Posterior vena cava (tissue), 2 donors: ENCODE measurements at regions not wholly inside any gene's neighbourhood (a gene's known extent, or its start where the extent isn't known, plus 50 kb on each side); places are given as distances from the start of the nearest gene placed in this dataset.

ENCODE experiments used
- DNase-seq: peaks from one replicate; pipeline ENCODE4 v3.0.0-alpha.2; 2020; ENCODE audit warnings: low spot score
- intact Hi-C, 2 donors: fragments of 100-400 bp; cut with DNase I; formaldehyde crosslinking; loops; one replicate each; pipeline versions ENCODE4 v1.14.1 to v1.14.2; 2022 to 2023
- donor health status: DM: yes; HTN: yes; CAD: no.
- donor health status: DM: yes; HTN: yes; CAD: no.

- DNase-seq: no peak
- intact Hi-C loops: no loop called here
These were observed 193.7 kb upstream of the MEX3C start for GRCh38 chr18:51391215-51391614.

GRCh38 chr18:51391731-51392130 lies 194.2 kb upstream of the MEX3C start:
- intact Hi-C loops: no loop called here
- no peak for DNase-seq

- intact Hi-C loops: no loop called here
These were observed 200.0 kb upstream of the MEX3C start for GRCh38 chr18:51397347-51397962.

GRCh38 chr18:51398104-51398503 lies 200.6 kb upstream of the MEX3C start:
- no peak for DNase-seq
- intact Hi-C loops: no loop called here

More at GRCh38 chr18:51397347-51397962, 200.0 kb upstream of the MEX3C start:
- DNase-seq: no peak

GRCh38 chr18:51399491-51400122 lies 202.1 kb upstream of the MEX3C start:
- intact Hi-C loops: no loop called here
- no peak for DNase-seq

GRCh38 chr18:51400721-51401120 lies 203.2 kb upstream of the MEX3C start:
- intact Hi-C loops: no loop called here
- DNase-seq: no peak

GRCh38 chr18:51401912-51402311 lies 204.4 kb upstream of the MEX3C start:
- intact Hi-C loops: no loop called here

GRCh38 chr18:51404620-51405019 lies 207.1 kb upstream of the MEX3C start:
- intact Hi-C loops: no loop called here
- DNase-seq: no peak

More at GRCh38 chr18:51401912-51402311, 204.4 kb upstream of the MEX3C start:
- no peak for DNase-seq

- intact Hi-C loops: no loop called here
- DNase-seq: no peak
These were observed 208.4 kb upstream of the MEX3C start for GRCh38 chr18:51405683-51406477.

GRCh38 chr18:51417643-51418483 lies 220.4 kb upstream of the MEX3C start:
- no peak for DNase-seq
- intact Hi-C loops: no loop called here

GRCh38 chr18:51425475-51425874 lies 228.0 kb upstream of the MEX3C start:
- intact Hi-C loops: no loop called here
- DNase-seq: no peak

GRCh38 chr18:51425889-51426288 lies 228.4 kb upstream of the MEX3C start:
- intact Hi-C loops: no loop called here
- no peak for DNase-seq

GRCh38 chr18:51426996-51427395 lies 229.5 kb upstream of the MEX3C start:
- intact Hi-C loops: no loop called here
- no peak for DNase-seq

- DNase-seq: no peak
- intact Hi-C loops: no loop called here
These were observed 232.2 kb upstream of the MEX3C start for GRCh38 chr18:51429644-51430043.

GRCh38 chr18:51430538-51430937 lies 233.1 kb upstream of the MEX3C start:
- intact Hi-C loops: no loop called here
- no peak for DNase-seq

GRCh38 chr18:51433296-51433695 lies 235.8 kb upstream of the MEX3C start:
- intact Hi-C loops: no loop called here

GRCh38 chr18:51433881-51434280 lies 236.4 kb upstream of the MEX3C start:
- DNase-seq: no peak
- intact Hi-C loops: no loop called here

More at GRCh38 chr18:51433296-51433695, 235.8 kb upstream of the MEX3C start:
- DNase-seq: no peak

- intact Hi-C loops: no loop called here
- DNase-seq: no peak
These were observed 240.1 kb upstream of the MEX3C start for GRCh38 chr18:51437280-51438271.
